HEK293 (cell line): ENCODE measurements at regions not wholly inside any gene's neighbourhood (a gene's known extent, or its start where the extent isn't known, plus 50 kb on each side); places are given as distances from the start of the nearest gene placed in this dataset.

Source experiments
- CTCF ChIA-PET: fragments of 350-600 bp; formaldehyde crosslinking; extraction: SDS; loops from one replicate; lab custom pipeline; 2021; ENCODE audit warnings: antibody characterized with exemption; lab: Yijun Ruan, JAX
- POLR2A ChIA-PET: fragments of 300-600 bp; formaldehyde crosslinking; extraction: SDS; loops from one replicate; lab custom pipeline; 2020; ENCODE audit warnings: antibody characterized with exemption, inconsistent platforms; lab: Yijun Ruan, JAX
- H3K27ac ChIP-seq: fragments of 200-500 bp; sonication (Bioruptor generic); 2 replicates; pipeline ENCODE4 v1.5.1; 2014; ENCODE audit warnings: low read depth, low read length, control low read depth, inconsistent platforms; ENCODE audit errors: extremely low read depth
- H3K36me3 ChIP-seq, 2 experiments: fragments of 200-500 bp in 1 of 2; sonication (Bioruptor generic) in 1 of 2; 1 replicate in 1 of 2; 2 replicates in 1 of 2; pipeline ENCODE4 v1.5.1; 2014 to 2017; ENCODE audit warnings: inconsistent platforms in 2 of 2, low read length in 2 of 2; ENCODE audit not compliant: control insufficient read depth in 2 of 2, insufficient read depth in 1 of 2
- H3K4me1 ChIP-seq: fragments of 200-500 bp; sonication (Bioruptor generic); 2 replicates; pipeline ENCODE4 v1.5.1; 2014; ENCODE audit warnings: mild to moderate bottlenecking, low read length, inconsistent platforms; ENCODE audit not compliant: control insufficient read depth, insufficient read depth
- H3K4me3 ChIP-seq: 2 replicates; pipeline ENCODE4 v1.5.1; 2011; ENCODE audit warnings: low read depth, mild to moderate bottlenecking, control low read depth, low read length, moderate library complexity
- H3K9me3 ChIP-seq: fragments of 200-500 bp; sonication (Bioruptor generic); 2 replicates; pipeline ENCODE4 v1.5.1; 2014; ENCODE audit warnings: low read depth, low read length, inconsistent platforms; ENCODE audit not compliant: control insufficient read depth, insufficient read depth
- GLIS2 ChIP-seq: fragments of 450-650 bp; formaldehyde crosslinking; IDR thresholded peaks from 2 replicates; pipeline ENCODE4 v1.5.1; 2016; ENCODE audit warnings: missing biosample characterization, missing genetic modification characterization
- INSM2 ChIP-seq: fragments of 450-650 bp; formaldehyde crosslinking; IDR thresholded peaks from 2 replicates; pipeline ENCODE4 v1.5.1; 2016; ENCODE audit warnings: missing biosample characterization, missing genetic modification characterization
- MEIS1 ChIP-seq: sonication (generic); formaldehyde crosslinking; IDR thresholded peaks from 2 replicates; pipeline ENCODE4 v1.8.1; 2022; ENCODE audit warnings: missing genetic modification reagents, mild to moderate bottlenecking, borderline replicate concordance
- PRDM2 ChIP-seq: fragments of 450-650 bp; formaldehyde crosslinking; IDR thresholded peaks from 2 replicates; pipeline ENCODE4 v1.5.1; 2016; ENCODE audit warnings: missing biosample characterization, missing genetic modification characterization, borderline replicate concordance
- REST ChIP-seq: fragments of 450-650 bp; formaldehyde crosslinking; IDR thresholded peaks from 2 replicates; pipeline ENCODE4 v1.5.1; 2016; ENCODE audit warnings: missing biosample characterization, missing genetic modification characterization
- WT1 ChIP-seq: fragments of 450-650 bp; formaldehyde crosslinking; IDR thresholded peaks from 2 replicates; pipeline ENCODE4 v1.5.1; 2016; ENCODE audit warnings: missing biosample characterization, missing genetic modification characterization
- ZFHX2 ChIP-seq: fragments of 450-650 bp; formaldehyde crosslinking; conservative IDR thresholded peaks from 2 replicates; pipeline ENCODE4 v1.5.1; 2016; ENCODE audit warnings: missing biosample characterization, missing genetic modification characterization
- ZFP69B ChIP-seq: fragments of 450-650 bp; formaldehyde crosslinking; IDR thresholded peaks from 2 replicates; pipeline ENCODE4 v1.5.1; 2016; ENCODE audit warnings: missing biosample characterization, missing genetic modification characterization
- ZNF24 ChIP-seq: fragments of 450-650 bp; formaldehyde crosslinking; IDR thresholded peaks from 2 replicates; pipeline ENCODE4 v1.5.1; 2016; ENCODE audit warnings: missing biosample characterization, missing genetic modification characterization
- ZNF394 ChIP-seq: fragments of 450-650 bp; formaldehyde crosslinking; IDR thresholded peaks from 2 replicates; pipeline ENCODE4 v1.5.1; 2016; ENCODE audit warnings: missing biosample characterization, missing genetic modification characterization, mild to moderate bottlenecking, moderate library complexity, borderline replicate concordance
- ZNF768 ChIP-seq: fragments of 450-650 bp; formaldehyde crosslinking; IDR thresholded peaks from 2 replicates; pipeline ENCODE4 v1.5.1; 2018; ENCODE audit warnings: missing biosample characterization, mild to moderate bottlenecking, missing genetic modification characterization
- ZNF776 ChIP-seq: fragments of 450-650 bp; formaldehyde crosslinking; IDR thresholded peaks from 2 replicates; pipeline ENCODE4 v1.5.0; 2017; ENCODE audit warnings: missing biosample characterization, missing genetic modification characterization, borderline replicate concordance
- ZNF785 ChIP-seq: fragments of 450-650 bp; formaldehyde crosslinking; IDR thresholded peaks from 2 replicates; pipeline ENCODE4 v1.5.1; 2016; ENCODE audit warnings: missing biosample characterization, missing genetic modification characterization
- ZNF843 ChIP-seq: fragments of 450-650 bp; formaldehyde crosslinking; IDR thresholded peaks from 2 replicates; pipeline ENCODE4 v1.5.1; 2016; ENCODE audit warnings: missing biosample characterization, missing genetic modification characterization
- ZSCAN18 ChIP-seq: fragments of 450-650 bp; formaldehyde crosslinking; IDR thresholded peaks from 2 replicates; pipeline ENCODE4 v1.5.1; 2016; ENCODE audit warnings: missing biosample characterization, missing genetic modification characterization

- Histone ChIP-seq H3K4me1 (no peaks in the 10 kb centered on the region), H3K4me3 (no peak overlapping the region), H3K36me3 (no peaks in the 10 kb centered on the region), H3K9me3 (no peaks in the 10 kb centered on the region), H3K27ac (no peak overlapping the region)
- TF ChIP-seq ZNF785 (tag by site-specific recombination) (no peak), REST (tag by site-specific recombination) (no peak), GLIS2 (no peak), INSM2 (no peak), PRDM2 (no peak), ZNF843 (tag by site-specific recombination) (no peak), ZNF24 (tag by site-specific recombination) (no peak), ZNF776 (no peak), ZNF768 (tag by site-specific recombination) (no peak), ZFHX2 (no peak), ZNF394 (tag by site-specific recombination) (no peak), WT1 (tag by site-specific recombination) (no peak), MEIS1 (CRISPR knock-in tag) (no peak), ZSCAN18 (tag by site-specific recombination) (no peak), ZFP69B (tag by site-specific recombination) (no peak)
- POLR2A ChIA-PET: no interaction called here
- CTCF ChIA-PET: no interaction called here
Observed at GRCh38 chr7:50939021-50939420, 156.3 kb upstream of the GRB10 start.
